Hepatocyte (in vitro differentiated cells): ENCODE measurements at regions not wholly inside any gene's neighbourhood (a gene's known extent, or its start where the extent isn't known, plus 50 kb on each side); places are given as distances from the start of the nearest gene placed in this dataset.

Experiments used
- DNase-seq: peaks from one replicate; pipeline ENCODE4 v3.0.0-alpha.2; 2016; ENCODE audit warnings: low spot score
- H2AFZ ChIP-seq: fragments of 200-600 bp; sonication (generic); 2 replicates; pipeline ENCODE4 v1.6.0; 2016; ENCODE audit warnings: antibody characterized with exemption, mild to moderate bottlenecking
- H3K27ac ChIP-seq: fragments of 200-600 bp; sonication (generic); 2 replicates; pipeline ENCODE4 v1.5.1; 2016; ENCODE audit warnings: mild to moderate bottlenecking
- H3K27me3 ChIP-seq: fragments of 200-600 bp; sonication (generic); 2 replicates; pipeline ENCODE4 v1.6.1; 2016
- H3K36me3 ChIP-seq: fragments of 200-600 bp; sonication (generic); replicated peaks from 2 replicates; pipeline ENCODE4 v1.5.1; 2016; ENCODE audit warnings: low read depth; ENCODE audit not compliant: insufficient read depth
- H3K4me1 ChIP-seq: fragments of 200-600 bp; sonication (generic); 2 replicates; pipeline ENCODE4 v1.5.1; 2016; ENCODE audit warnings: mild to moderate bottlenecking, moderate library complexity; ENCODE audit not compliant: insufficient read depth
- H3K4me2 ChIP-seq: fragments of 200-600 bp; sonication (generic); 2 replicates; pipeline ENCODE4 v1.6.0; 2016
- H3K4me3 ChIP-seq: fragments of 200-600 bp; sonication (generic); 2 replicates; pipeline ENCODE4 v1.5.1; 2016; ENCODE audit warnings: mild to moderate bottlenecking
- H3K79me2 ChIP-seq: fragments of 200-600 bp; sonication (generic); 2 replicates; pipeline ENCODE4 v1.6.0; 2017; ENCODE audit warnings: mild to moderate bottlenecking
- H3K9me2 ChIP-seq: fragments of 200-600 bp; sonication (generic); replicated peaks from 2 replicates; pipeline ENCODE4 v1.6.0; 2017; ENCODE audit warnings: mild to moderate bottlenecking; ENCODE audit not compliant: insufficient read depth
- H3K9me3 ChIP-seq: fragments of 200-600 bp; sonication (generic); 2 replicates; pipeline ENCODE4 v1.5.1; 2016; ENCODE audit warnings: low read depth, mild to moderate bottlenecking
- H4K20me1 ChIP-seq: fragments of 200-600 bp; sonication (generic); 2 replicates; pipeline ENCODE4 v1.6.0; 2016; ENCODE audit warnings: mild to moderate bottlenecking; ENCODE audit not compliant: insufficient read depth, poor library complexity, severe bottlenecking
- EZH2 ChIP-seq: fragments of 200-600 bp; sonication (generic); IDR thresholded peaks from 2 replicates; pipeline ENCODE4 v1.6.1; 2016; ENCODE audit warnings: antibody characterized with exemption, mild to moderate bottlenecking, borderline replicate concordance
- EZH2phosphoT487 ChIP-seq: fragments of 200-600 bp; sonication (generic); IDR thresholded peaks from one replicate; pipeline ENCODE4 v1.6.1; 2018; ENCODE audit warnings: antibody characterized with exemption, mild to moderate bottlenecking, low read depth, moderate library complexity; ENCODE audit not compliant: unreplicated experiment, severe bottlenecking
- WGBS: methylation state at CpG from one replicate; pipeline ENCODE4 v1.1.6; 2016; ENCODE audit warnings: low lambda C conversion rate; ENCODE audit errors: missing lambda C conversion rate; 5-methylcytosine and 5-hydroxymethylcytosine counted together
- TF ChIP-seq, protein P1 (sequence below): fragments of 200-600 bp; sonication (generic); IDR thresholded peaks from 2 replicates; pipeline ENCODE4 v1.5.1; 2016; ENCODE audit warnings: antibody characterized with exemption, mild to moderate bottlenecking; ENCODE audit not compliant: poor library complexity

DNA sequence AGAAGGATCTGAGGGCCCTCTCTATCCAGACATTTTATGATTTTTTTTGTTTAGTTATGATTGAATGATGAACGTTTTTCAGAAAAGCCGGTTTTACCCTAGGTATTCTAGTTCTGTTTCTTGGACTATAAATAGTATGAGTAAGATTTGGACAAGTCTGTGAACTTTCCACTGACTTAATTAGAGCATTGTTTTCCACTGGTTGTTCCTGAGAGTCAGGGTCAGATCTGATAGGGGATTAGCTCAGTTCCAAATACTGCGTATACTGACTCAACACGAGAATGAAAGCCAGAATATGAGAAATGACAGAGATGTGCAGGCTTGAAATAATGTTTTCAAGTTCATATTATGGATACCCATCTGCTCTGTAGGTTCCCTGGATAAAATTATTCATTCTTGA is 361.6 kb downstream of the AEBP2 start:
- Histone ChIP-seq H3K36me3 (no peaks in the 10 kb centered on the region), H3K27me3 (no peaks in the 10 kb centered on the region), H3K79me2 (no peaks in the 10 kb centered on the region), H2AFZ (no peak overlapping the region), H4K20me1 (no peaks in the 10 kb centered on the region), H3K9me3 (no peaks in the 10 kb centered on the region), H3K9me2 (no peaks in the 10 kb centered on the region), H3K4me2 (no peak overlapping the region), H3K27ac (no peak overlapping the region), H3K4me1 (no peaks in the 10 kb centered on the region), H3K4me3 (no peak overlapping the region)
- TF ChIP-seq EZH2phosphoT487 = no peak
- no peak for TF ChIP-seq EZH2
- TF ChIP-seq, protein P1, sequence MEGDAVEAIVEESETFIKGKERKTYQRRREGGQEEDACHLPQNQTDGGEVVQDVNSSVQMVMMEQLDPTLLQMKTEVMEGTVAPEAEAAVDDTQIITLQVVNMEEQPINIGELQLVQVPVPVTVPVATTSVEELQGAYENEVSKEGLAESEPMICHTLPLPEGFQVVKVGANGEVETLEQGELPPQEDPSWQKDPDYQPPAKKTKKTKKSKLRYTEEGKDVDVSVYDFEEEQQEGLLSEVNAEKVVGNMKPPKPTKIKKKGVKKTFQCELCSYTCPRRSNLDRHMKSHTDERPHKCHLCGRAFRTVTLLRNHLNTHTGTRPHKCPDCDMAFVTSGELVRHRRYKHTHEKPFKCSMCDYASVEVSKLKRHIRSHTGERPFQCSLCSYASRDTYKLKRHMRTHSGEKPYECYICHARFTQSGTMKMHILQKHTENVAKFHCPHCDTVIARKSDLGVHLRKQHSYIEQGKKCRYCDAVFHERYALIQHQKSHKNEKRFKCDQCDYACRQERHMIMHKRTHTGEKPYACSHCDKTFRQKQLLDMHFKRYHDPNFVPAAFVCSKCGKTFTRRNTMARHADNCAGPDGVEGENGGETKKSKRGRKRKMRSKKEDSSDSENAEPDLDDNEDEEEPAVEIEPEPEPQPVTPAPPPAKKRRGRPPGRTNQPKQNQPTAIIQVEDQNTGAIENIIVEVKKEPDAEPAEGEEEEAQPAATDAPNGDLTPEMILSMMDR = no peak
- 79% methylated on average over 4 of the region's 4 CpGs for WGBS
- DNase-seq = no peak

DNA sequence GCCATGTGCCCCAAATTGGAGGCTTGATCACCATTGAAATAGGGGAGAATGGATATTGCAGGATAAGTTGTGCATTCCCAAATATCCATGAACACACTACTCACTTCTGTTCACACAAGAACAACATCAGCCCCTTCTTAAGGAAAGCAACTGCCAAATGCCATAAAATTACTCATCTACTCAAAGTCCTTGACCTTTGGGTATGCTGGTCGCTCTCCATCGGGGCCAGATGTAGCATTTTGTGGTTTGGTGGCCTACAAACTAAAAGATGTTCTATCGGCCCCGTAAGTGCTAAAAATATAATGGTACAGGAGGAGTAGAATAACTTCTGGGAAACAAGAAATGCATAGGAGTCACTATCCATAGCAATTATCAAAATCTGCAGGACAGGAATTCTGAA is 362.6 kb downstream of the AEBP2 start:
- 89% methylated on average over 4 of the region's 4 CpGs for WGBS
- H3K4me2 ChIP-seq = no peak overlapping the region
- H3K36me3 ChIP-seq = no peaks in the 10 kb centered on the region
- H2AFZ ChIP-seq = no peak overlapping the region
- H4K20me1 ChIP-seq = no peaks in the 10 kb centered on the region
- no peak for DNase-seq
- no peak overlapping the region for H3K4me3 ChIP-seq
- TF ChIP-seq, protein P1 = no peak
- no peak for TF ChIP-seq EZH2
- TF ChIP-seq EZH2phosphoT487 = no peak
- H3K9me2 ChIP-seq = no peaks in the 10 kb centered on the region
- no peaks in the 10 kb centered on the region for H3K4me1 ChIP-seq
- H3K9me3 ChIP-seq = no peaks in the 10 kb centered on the region
- H3K79me2 ChIP-seq = no peaks in the 10 kb centered on the region
- H3K27me3 ChIP-seq = no peaks in the 10 kb centered on the region
- H3K27ac ChIP-seq = no peak overlapping the region

DNA sequence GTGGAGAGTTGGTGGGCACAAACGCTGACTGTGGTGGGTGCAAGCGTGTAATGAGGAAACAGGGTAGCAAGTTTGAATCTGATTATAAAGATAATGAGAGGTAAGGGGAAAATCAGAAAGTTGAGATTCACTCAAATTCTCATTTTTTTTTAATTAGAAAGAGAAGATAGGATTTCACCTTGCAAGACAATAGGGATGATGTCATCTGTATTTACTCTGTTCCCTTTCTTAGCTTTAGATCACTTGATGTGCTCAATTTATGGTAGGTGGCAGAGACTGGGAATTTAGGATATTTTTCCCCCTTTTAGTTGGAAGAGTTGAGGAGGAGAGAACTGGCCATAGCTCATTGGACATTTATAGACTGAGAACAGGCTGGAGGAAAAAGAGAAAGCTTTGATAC is 363.6 kb downstream of the AEBP2 start:
- Histone ChIP-seq H3K4me1 (no peaks in the 10 kb centered on the region), H2AFZ (no peak overlapping the region), H3K9me3 (no peaks in the 10 kb centered on the region), H3K9me2 (no peaks in the 10 kb centered on the region), H3K79me2 (no peaks in the 10 kb centered on the region), H3K4me3 (no peak overlapping the region), H3K27me3 (no peaks in the 10 kb centered on the region), H3K36me3 (no peaks in the 10 kb centered on the region), H3K4me2 (no peak overlapping the region), H4K20me1 (no peaks in the 10 kb centered on the region), H3K27ac (no peak overlapping the region)
- TF ChIP-seq, protein P1 = no peak
- TF ChIP-seq EZH2 (no peak), EZH2phosphoT487 (no peak)
- no peak for DNase-seq
- 96% methylated on average over 2 of the region's 2 CpGs for WGBS

DNA sequence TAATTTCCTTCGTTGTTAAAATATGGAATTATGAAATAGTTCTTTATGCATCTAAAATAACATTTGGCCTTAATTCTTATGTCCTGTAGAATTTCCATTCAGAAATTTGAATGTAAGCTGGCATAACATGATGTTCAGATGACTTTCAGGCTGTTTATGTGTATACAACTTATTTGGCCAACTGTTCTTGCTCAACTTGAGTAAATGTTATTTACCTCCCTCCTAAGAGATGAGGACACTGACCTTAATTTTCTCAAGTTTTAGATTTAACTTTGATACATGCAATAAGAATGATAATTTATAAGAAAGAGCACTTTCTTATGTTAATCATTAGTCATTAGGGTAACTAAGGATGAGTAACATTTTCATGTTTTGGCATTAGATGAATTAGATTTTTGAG is 365.4 kb downstream of the AEBP2 start:
- Histone ChIP-seq H3K27me3 (no peaks in the 10 kb centered on the region), H3K79me2 (no peaks in the 10 kb centered on the region), H3K27ac (no peak overlapping the region), H3K4me2 (no peak overlapping the region), H2AFZ (no peak overlapping the region), H3K36me3 (no peaks in the 10 kb centered on the region), H3K4me3 (no peak overlapping the region), H3K9me2 (no peaks in the 10 kb centered on the region), H3K9me3 (no peaks in the 10 kb centered on the region), H4K20me1 (no peaks in the 10 kb centered on the region), H3K4me1 (no peaks in the 10 kb centered on the region)
- 94% methylated on average over 1 of the region's 1 CpG for WGBS
- no peak for DNase-seq
- TF ChIP-seq EZH2 = no peak
